Fibroblast of skin of left biceps (primary cell): ENCODE measurements at regions not wholly inside any gene's neighbourhood (a gene's known extent, or its start where the extent isn't known, plus 50 kb on each side); places are given as distances from the start of the nearest gene placed in this dataset.
A peak's percentile ranks its signal among the peaks of the same experiment; 100 is the strongest.
"Not testable (repeated sequence)": the region's sequence is repeated elsewhere in the genome, so short reads cannot be mapped to it uniquely, and the experiment has no call there.

Experiments used
- DNase-seq, 2 experiments: peaks; one replicate each; pipeline ENCODE4 v3.0.0-alpha.2; 2013; ENCODE audit warnings: low read depth in 2 of 2

GRCh38 chr12:90829044-90829443 lies 125.9 kb downstream of the CCER1 start:
- no peak for DNase-seq

- DNase-seq = no peak
Observed at GRCh38 chr12:90828621-90829020, 126.4 kb downstream of the CCER1 start.

GRCh38 chr12:90827567-90827966 lies 127.4 kb downstream of the CCER1 start:
- DNase-seq = no peak

- no peak for DNase-seq
Observed at GRCh38 chr12:90826036-90826435, 128.9 kb downstream of the CCER1 start.

GRCh38 chr12:90823859-90824258 lies 131.1 kb downstream of the CCER1 start:
- DNase-seq = no peak

- no peak for DNase-seq
Observed at GRCh38 chr12:90819709-90820108, 135.3 kb downstream of the CCER1 start.

GRCh38 chr12:90816353-90817089 lies 138.5 kb downstream of the CCER1 start:
- no peak for DNase-seq

GRCh38 chr12:90809940-90810339 lies 145.0 kb downstream of the CCER1 start:
- DNase-seq = no peak

GRCh38 chr12:90808568-90808967 lies 146.4 kb downstream of the CCER1 start:
- no peak for DNase-seq

- DNase-seq = no peak
Observed at GRCh38 chr12:90802727-90803126, 152.2 kb downstream of the CCER1 start.

GRCh38 chr12:90801776-90802175 lies 153.2 kb downstream of the CCER1 start:
- DNase-seq = peak in 1 of 2 experiments; percentile 12

- DNase-seq = no peak
Observed at GRCh38 chr12:90794212-90794611, 160.8 kb downstream of the CCER1 start.

GRCh38 chr12:90792718-90793117 lies 162.3 kb downstream of the CCER1 start:
- not testable (repeated sequence) for DNase-seq

- DNase-seq = no peak
Observed at GRCh38 chr12:90791445-90791844, 163.5 kb downstream of the CCER1 start.

- no peak for DNase-seq
Observed at GRCh38 chr12:90790747-90791146, 164.2 kb downstream of the CCER1 start.

- peak; percentile 47 to 48 for DNase-seq
Observed at GRCh38 chr12:90773491-90773890, 181.5 kb downstream of the CCER1 start.

GRCh38 chr12:90770861-90771260 lies 184.1 kb downstream of the CCER1 start:
- no peak for DNase-seq

GRCh38 chr12:90757957-90758356 lies 197.0 kb downstream of the CCER1 start:
- DNase-seq = no peak

GRCh38 chr12:90745211-90745610 lies 209.8 kb downstream of the CCER1 start:
- no peak for DNase-seq

GRCh38 chr12:90741611-90742010 lies 213.4 kb downstream of the CCER1 start:
- no peak for DNase-seq

GRCh38 chr12:90729736-90730135 lies 225.2 kb downstream of the CCER1 start:
- DNase-seq = no peak

- DNase-seq = no peak
Observed at GRCh38 chr12:90712671-90713070, 242.3 kb downstream of the CCER1 start.

- no peak for DNase-seq
Observed at GRCh38 chr12:90710711-90711110, 244.3 kb downstream of the CCER1 start.

- no peak for DNase-seq
Observed at GRCh38 chr12:90706036-90706435, 248.9 kb downstream of the CCER1 start.
